HCT116 (cell line): ENCODE measurements at regions not wholly inside any gene's neighbourhood (a gene's known extent, or its start where the extent isn't known, plus 50 kb on each side); places are given as distances from the start of the nearest gene placed in this dataset.

Experiments used
- ATAC-seq: fragments of 200-7000 bp; cut with Tn5 transposase; 2 replicates; pipeline ENCODE4 v1.9.1; 2020; ENCODE audit warnings: mild to moderate bottlenecking, moderate library complexity
- BruUV-seq: library from RNA; stranded (reverse); fragments of 400-500 nt; replicated peaks from 2 replicates; lab custom pipeline; 2021; lab: Mats Ljungman, UMichigan
- CTCF ChIA-PET: fragments of 300-600 bp; sonication (Branson Sonifier 250); formaldehyde crosslinking; loops from one replicate; lab custom pipeline; 2021; ENCODE audit warnings: antibody characterized with exemption; lab: Charles Lee
- POLR2A ChIA-PET: fragments of 300-600, 350-600 bp; sonication (Branson Sonifier 250); formaldehyde crosslinking; loops from one replicate; lab custom pipeline; 2021; ENCODE audit warnings: antibody characterized with exemption; lab: Charles Lee
- RAD21 ChIA-PET, 2 experiments: fragments of 300-600 bp; sonication (Branson Sonifier 250); formaldehyde crosslinking; loops; one replicate each; lab custom pipeline; 2023; ENCODE audit warnings: low total read pairs in 2 of 2; ENCODE audit not compliant: uncharacterized antibody in 2 of 2, unreplicated experiment in 2 of 2, low non-redundant PET in 1 of 2; lab: Charles Lee
- DNase-seq: peaks from one replicate; pipeline ENCODE4 v3.0.0-alpha.2; 2010; ENCODE audit warnings: low read depth, low spot score
- H2AFZ ChIP-seq: fragments of 200-600 bp; shearing (Covaris generic), sonication (generic); 2 replicates; pipeline ENCODE4 v1.6.1; 2017; ENCODE audit warnings: low read depth, mixed run types, mixed read lengths, antibody characterized with exemption, low read length; ENCODE audit not compliant: poor library complexity, severe bottlenecking
- H3K27ac ChIP-seq: 2 replicates; pipeline ENCODE4 v1.5.1; 2012; ENCODE audit warnings: low read depth, low read length
- H3K27me3 ChIP-seq: fragments of 200-600 bp; sonication (generic); 2 replicates; pipeline ENCODE4 v1.6.1; 2016; ENCODE audit warnings: mixed run types, low read length, mixed read lengths; ENCODE audit not compliant: insufficient read depth
- H3K36me3 ChIP-seq, 2 experiments: fragments of 200-500 bp in 1 of 2; fragments of 200-600 bp in 1 of 2; sonication (Bioruptor generic) in 1 of 2; sonication (generic) in 1 of 2; 2 replicates each; pipeline versions ENCODE4 v1.5.1 to v1.6.1; 2014 to 2016; ENCODE audit warnings: low read length in 2 of 2, inconsistent platforms in 1 of 2, mixed read lengths in 1 of 2, mixed run types in 1 of 2; ENCODE audit not compliant: insufficient read depth in 2 of 2, control insufficient read depth in 1 of 2
- H3K4me1 ChIP-seq, 2 experiments: fragments of 200-600 bp in 1 of 2; sonication (generic) in 1 of 2; 2 replicates each; pipeline versions ENCODE4 v1.5.1 to v1.6.1; 2012 to 2017; ENCODE audit warnings: low read length in 2 of 2, inconsistent platforms in 1 of 2, mild to moderate bottlenecking in 1 of 2, mixed read lengths in 1 of 2, mixed run types in 1 of 2, moderate library complexity in 1 of 2; ENCODE audit not compliant: insufficient read depth in 2 of 2, control insufficient read depth in 1 of 2
- H3K4me2 ChIP-seq: fragments of 200-600 bp; sonication (generic); 2 replicates; pipeline ENCODE4 v1.6.1; 2017; ENCODE audit warnings: mixed run types, low read length, mixed read lengths
- H3K4me3 ChIP-seq, 2 experiments: fragments of 200-600 bp in 1 of 2; sonication (generic) in 1 of 2; replicated peaks in 1 of 2; 2 replicates each; pipeline ENCODE4 v1.5.1; 2011 to 2016; ENCODE audit warnings: low read length in 2 of 2, control low read depth in 1 of 2, low read depth in 1 of 2, mild to moderate bottlenecking in 1 of 2, mixed read lengths in 1 of 2, mixed run types in 1 of 2
- H3K79me2 ChIP-seq: fragments of 200-600 bp; sonication (generic); 2 replicates; pipeline ENCODE4 v1.6.1; 2017; ENCODE audit warnings: mild to moderate bottlenecking, mixed run types, low read length, moderate library complexity, mixed read lengths; ENCODE audit not compliant: insufficient read depth
- H3K9ac ChIP-seq: fragments of 200-600 bp; sonication (generic); 2 replicates; pipeline ENCODE4 v1.6.1; 2016; ENCODE audit warnings: low read length, mixed read lengths
- H3K9me2 ChIP-seq: fragments of 200-600 bp; sonication (generic), shearing (Covaris generic); 2 replicates; pipeline ENCODE4 v1.6.1; 2017; ENCODE audit warnings: mixed run types, mild to moderate bottlenecking, moderate library complexity; ENCODE audit not compliant: insufficient read depth
- H3K9me3 ChIP-seq, 2 experiments: fragments of 200-500 bp in 1 of 2; fragments of 200-600 bp in 1 of 2; sonication (Bioruptor generic) in 1 of 2; sonication (generic) in 1 of 2; 2 replicates each; pipeline ENCODE4 v1.6.1; 2014 to 2017; ENCODE audit warnings: low read length in 2 of 2, mixed read lengths in 2 of 2, inconsistent platforms in 1 of 2, low read depth in 1 of 2, mild to moderate bottlenecking in 1 of 2, mixed run types in 1 of 2, moderate library complexity in 1 of 2; ENCODE audit not compliant: control insufficient read depth in 1 of 2, insufficient read depth in 1 of 2
- H4K20me1 ChIP-seq: fragments of 200-600 bp; sonication (generic), shearing (Covaris generic); 2 replicates; pipeline ENCODE4 v1.6.1; 2017; ENCODE audit warnings: mixed run types, mild to moderate bottlenecking, moderate library complexity; ENCODE audit not compliant: insufficient read depth
- ELF1 ChIP-seq: IDR thresholded peaks from 2 replicates; pipeline ENCODE4 v1.6.1; 2012; ENCODE audit warnings: low read depth, borderline replicate concordance
- EZH2 ChIP-seq: fragments of 200-600 bp; sonication (generic); IDR thresholded peaks from 2 replicates; pipeline ENCODE4 v1.6.1; 2017; ENCODE audit warnings: antibody characterized with exemption, mixed run types
- EZH2phosphoT487 ChIP-seq: fragments of 200-600 bp; IDR thresholded peaks from 2 replicates; pipeline ENCODE4 v1.6.1; 2018; ENCODE audit warnings: antibody characterized with exemption, borderline replicate concordance
- JUND ChIP-seq: IDR thresholded peaks from 2 replicates; pipeline ENCODE4 v1.6.1; 2012
- SP1 ChIP-seq: IDR thresholded peaks from 2 replicates; pipeline ENCODE4 v1.6.1; 2012; ENCODE audit warnings: low read depth
- SRF ChIP-seq: IDR thresholded peaks from 2 replicates; pipeline ENCODE4 v1.6.1; 2012; ENCODE audit warnings: low read depth
- TCF7L2 ChIP-seq: IDR thresholded peaks from 2 replicates; pipeline ENCODE4 v1.7.0; 2011; ENCODE audit warnings: borderline replicate concordance, inconsistent platforms; ENCODE audit not compliant: insufficient read depth, insufficient read length; ENCODE audit errors: extremely low read depth
- ZFX ChIP-seq: fragments of 450-650 bp; IDR thresholded peaks from 2 replicates; pipeline ENCODE4 v1.6.1; 2017
- intact Hi-C: fragments of 100-400 bp; cut with micrococcal nuclease; formaldehyde crosslinking; loops from 2 replicates; pipeline ENCODE4 v1.10.0; 2022
- TF ChIP-seq, protein P1 (sequence below): IDR thresholded peaks from 2 replicates; pipeline ENCODE4 v1.6.1; 2011; ENCODE audit warnings: mild to moderate bottlenecking, low read length, moderate library complexity; ENCODE audit not compliant: insufficient replicate concordance; ENCODE audit errors: extremely low read depth
- TF ChIP-seq, protein P2 (sequence below): IDR thresholded peaks from 2 replicates; pipeline ENCODE4 v1.6.1; 2012; ENCODE audit warnings: low read depth

DNA sequence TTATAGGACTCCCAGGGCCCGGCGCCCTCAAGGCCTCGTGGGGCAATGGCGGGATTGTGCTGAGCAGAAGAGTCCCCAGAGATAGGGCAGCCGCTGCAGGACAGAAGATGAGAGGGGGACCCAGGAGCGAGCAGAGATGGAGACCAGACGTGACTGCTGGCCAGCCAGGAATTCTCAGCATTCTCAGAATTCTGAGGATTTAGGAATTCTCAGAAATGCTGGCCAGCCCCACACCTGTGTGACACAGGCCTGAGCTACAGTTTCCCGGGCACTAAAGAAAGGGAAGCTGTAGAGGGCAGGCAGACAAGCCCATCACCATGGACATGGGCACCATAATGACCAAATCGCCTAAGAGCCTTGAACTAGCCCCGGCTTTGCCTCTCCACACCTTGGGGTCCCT is 186.2 kb upstream of the CDH4 start:
- Histone ChIP-seq H3K79me2 (no peaks in the 10 kb centered on the region), H3K9me2 (no peaks in the 10 kb centered on the region), H3K4me3 (no peak overlapping the region), H3K9ac (no peak overlapping the region), H3K27ac (no peak overlapping the region), H3K4me1 (no peaks in the 10 kb centered on the region), H3K9me3 (peaks cover 7 to 36% of the 10 kb centered on the region in 2 experiments; a peak in 2 of 4 replicates), H3K27me3 (no peaks in the 10 kb centered on the region), H3K4me2 (no peak overlapping the region), H4K20me1 (no peaks in the 10 kb centered on the region), H3K36me3 (no peaks in the 10 kb centered on the region), H2AFZ (no peak overlapping the region)
- CTCF ChIA-PET = no interaction called here
- BruUV-seq = no TSS peak
- no peak for TF ChIP-seq ELF1
- POLR2A ChIA-PET = no interaction called here
- intact Hi-C loops = no loop called here
- DNase-seq = no peak
- RAD21 ChIA-PET = no interaction called here
- no peak for ATAC-seq

DNA sequence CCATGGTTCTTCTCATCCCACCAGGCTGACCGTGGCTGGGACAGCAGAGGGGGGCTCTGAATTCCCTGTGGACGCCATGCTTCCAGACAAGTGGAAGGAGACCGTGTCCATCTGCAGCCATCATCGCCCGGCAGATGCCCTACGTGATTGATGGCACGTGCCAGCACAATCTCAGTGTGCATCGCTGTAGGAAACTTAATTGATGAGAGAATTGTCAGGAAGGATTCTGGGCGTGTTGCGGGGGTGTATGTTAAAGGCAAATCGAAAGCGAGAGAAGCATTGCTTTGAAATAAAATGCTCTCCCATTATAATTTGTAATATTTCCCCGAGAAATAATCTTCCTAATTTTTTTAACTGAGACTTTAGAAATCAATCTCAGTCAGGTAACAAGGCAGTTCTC is 185.5 kb upstream of the CDH4 start:
- no peaks in the 10 kb centered on the region for H3K36me3 ChIP-seq
- TF ChIP-seq ZFX (no peak), TCF7L2 (no peak), EZH2phosphoT487 (no peak), SRF (no peak), ELF1 (no peak), JUND (no peak), EZH2 (no peak), SP1 (no peak)
- TF ChIP-seq, protein P1, sequence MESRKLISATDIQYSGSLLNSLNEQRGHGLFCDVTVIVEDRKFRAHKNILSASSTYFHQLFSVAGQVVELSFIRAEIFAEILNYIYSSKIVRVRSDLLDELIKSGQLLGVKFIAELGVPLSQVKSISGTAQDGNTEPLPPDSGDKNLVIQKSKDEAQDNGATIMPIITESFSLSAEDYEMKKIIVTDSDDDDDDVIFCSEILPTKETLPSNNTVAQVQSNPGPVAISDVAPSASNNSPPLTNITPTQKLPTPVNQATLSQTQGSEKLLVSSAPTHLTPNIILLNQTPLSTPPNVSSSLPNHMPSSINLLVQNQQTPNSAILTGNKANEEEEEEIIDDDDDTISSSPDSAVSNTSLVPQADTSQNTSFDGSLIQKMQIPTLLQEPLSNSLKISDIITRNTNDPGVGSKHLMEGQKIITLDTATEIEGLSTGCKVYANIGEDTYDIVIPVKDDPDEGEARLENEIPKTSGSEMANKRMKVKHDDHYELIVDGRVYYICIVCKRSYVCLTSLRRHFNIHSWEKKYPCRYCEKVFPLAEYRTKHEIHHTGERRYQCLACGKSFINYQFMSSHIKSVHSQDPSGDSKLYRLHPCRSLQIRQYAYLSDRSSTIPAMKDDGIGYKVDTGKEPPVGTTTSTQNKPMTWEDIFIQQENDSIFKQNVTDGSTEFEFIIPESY = no peak
- TF ChIP-seq, protein P2, sequence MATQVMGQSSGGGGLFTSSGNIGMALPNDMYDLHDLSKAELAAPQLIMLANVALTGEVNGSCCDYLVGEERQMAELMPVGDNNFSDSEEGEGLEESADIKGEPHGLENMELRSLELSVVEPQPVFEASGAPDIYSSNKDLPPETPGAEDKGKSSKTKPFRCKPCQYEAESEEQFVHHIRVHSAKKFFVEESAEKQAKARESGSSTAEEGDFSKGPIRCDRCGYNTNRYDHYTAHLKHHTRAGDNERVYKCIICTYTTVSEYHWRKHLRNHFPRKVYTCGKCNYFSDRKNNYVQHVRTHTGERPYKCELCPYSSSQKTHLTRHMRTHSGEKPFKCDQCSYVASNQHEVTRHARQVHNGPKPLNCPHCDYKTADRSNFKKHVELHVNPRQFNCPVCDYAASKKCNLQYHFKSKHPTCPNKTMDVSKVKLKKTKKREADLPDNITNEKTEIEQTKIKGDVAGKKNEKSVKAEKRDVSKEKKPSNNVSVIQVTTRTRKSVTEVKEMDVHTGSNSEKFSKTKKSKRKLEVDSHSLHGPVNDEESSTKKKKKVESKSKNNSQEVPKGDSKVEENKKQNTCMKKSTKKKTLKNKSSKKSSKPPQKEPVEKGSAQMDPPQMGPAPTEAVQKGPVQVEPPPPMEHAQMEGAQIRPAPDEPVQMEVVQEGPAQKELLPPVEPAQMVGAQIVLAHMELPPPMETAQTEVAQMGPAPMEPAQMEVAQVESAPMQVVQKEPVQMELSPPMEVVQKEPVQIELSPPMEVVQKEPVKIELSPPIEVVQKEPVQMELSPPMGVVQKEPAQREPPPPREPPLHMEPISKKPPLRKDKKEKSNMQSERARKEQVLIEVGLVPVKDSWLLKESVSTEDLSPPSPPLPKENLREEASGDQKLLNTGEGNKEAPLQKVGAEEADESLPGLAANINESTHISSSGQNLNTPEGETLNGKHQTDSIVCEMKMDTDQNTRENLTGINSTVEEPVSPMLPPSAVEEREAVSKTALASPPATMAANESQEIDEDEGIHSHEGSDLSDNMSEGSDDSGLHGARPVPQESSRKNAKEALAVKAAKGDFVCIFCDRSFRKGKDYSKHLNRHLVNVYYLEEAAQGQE = no peak
- H3K4me3 ChIP-seq = no peak overlapping the region
- POLR2A ChIA-PET = no interaction called here
- H3K27ac ChIP-seq = no peak overlapping the region
- DNase-seq (no peak), ATAC-seq (no peak)
- H4K20me1 ChIP-seq = no peaks in the 10 kb centered on the region
- H2AFZ ChIP-seq = no peak overlapping the region
- H3K4me2 ChIP-seq = no peak overlapping the region
- RAD21 ChIA-PET = no interaction called here
- intact Hi-C loops = no loop called here
- no peaks in the 10 kb centered on the region for H3K9me2 ChIP-seq
- no peaks in the 10 kb centered on the region for H3K4me1 ChIP-seq
- CTCF ChIA-PET = no interaction called here
- no peaks in the 10 kb centered on the region for H3K79me2 ChIP-seq
- H3K9me3 ChIP-seq = peaks cover 7 to 36% of the 10 kb centered on the region in 2 experiments; a peak in 2 of 4 replicates
- H3K27me3 ChIP-seq = no peaks in the 10 kb centered on the region
- BruUV-seq = no TSS peak
- no peak overlapping the region for H3K9ac ChIP-seq
